Upper lobe of left lung (tissue), 6 donors: ENCODE measurements at regions not wholly inside any gene's neighbourhood (a gene's known extent, or its start where the extent isn't known, plus 50 kb on each side); places are given as distances from the start of the nearest gene placed in this dataset.
"Not testable (repeated sequence)": the region's sequence is repeated elsewhere in the genome, so short reads cannot be mapped to it uniquely, and the experiment has no call there.

ENCODE experiments used
- ATAC-seq, 2 donors: fragments of 200-7000 bp; cut with Tn5 transposase; one replicate each; pipeline ENCODE4 v1.9.1; 2022; ENCODE audit warnings: mild to moderate bottlenecking in 2 of 2, moderate library complexity in 2 of 2; ENCODE audit not compliant: low FRiP score in 2 of 2
- DNase-seq, 2 donors: peaks; one replicate each; pipeline ENCODE4 v3.0.0-alpha.2; 2019 to 2020
- H3K27ac ChIP-seq, 4 donors: fragments of 200-600 bp; sonication (generic); one replicate each; pipeline ENCODE4 v1.5.1; 2016 to 2019
- H3K27me3 ChIP-seq, 4 donors: fragments of 200-600 bp; sonication (generic); one replicate each; pipeline ENCODE4 v1.5.1; 2017 to 2019
- H3K36me3 ChIP-seq, 4 donors: fragments of 200-600 bp; sonication (generic); one replicate each; pipeline ENCODE4 v1.5.1; 2016 to 2019
- H3K4me1 ChIP-seq, 4 donors: fragments of 200-600 bp; sonication (generic); one replicate each; pipeline ENCODE4 v1.5.1; 2018 to 2019
- H3K4me3 ChIP-seq, 4 donors: fragments of 200-600 bp; sonication (generic); one replicate each; pipeline ENCODE4 v1.5.1; 2017 to 2019; ENCODE audit warnings: mild to moderate bottlenecking in 2 of 4, moderate library complexity in 1 of 4
- H3K9me3 ChIP-seq, 4 donors: fragments of 200-600 bp; sonication (generic); one replicate each; pipeline ENCODE4 v1.5.1; 2018 to 2019
- EP300 ChIP-seq, 4 donors: sonication (generic); formaldehyde crosslinking; IDR thresholded peaks; one replicate each; pipeline ENCODE4 v1.5.1; 2017; ENCODE audit warnings: antibody characterized with exemption in 4 of 4, control low read depth in 2 of 4
- POLR2A ChIP-seq, 4 donors: fragments of 450-650 bp; IDR thresholded peaks; one replicate each; pipeline ENCODE4 v1.5.1; 2016 to 2017; ENCODE audit warnings: antibody characterized with exemption in 4 of 4, mild to moderate bottlenecking in 2 of 4
- POLR2AphosphoS5 ChIP-seq, 2 donors: sonication (generic); formaldehyde crosslinking; IDR thresholded peaks; one replicate each; pipeline ENCODE4 v1.5.1; 2017; ENCODE audit warnings: antibody characterized with exemption in 2 of 2
- WGBS, 2 donors: methylation state at CpG; one replicate each; pipeline ENCODE4 v1.1.5; 2017 to 2018; 5-methylcytosine and 5-hydroxymethylcytosine counted together
- TF ChIP-seq, protein P1 (sequence below), 6 experiments: fragments of 450-650 bp in 4 of 6; fragments of 200-600 bp in 2 of 6; sonication (generic) in 2 of 6; IDR thresholded peaks; one replicate each; pipeline ENCODE4 v1.5.1; 2016 to 2019; ENCODE audit warnings: antibody characterized with exemption in 6 of 6
- donor health status: DM: no; HTN: no; CAD: no; lungs with moderate emphysema.
- donor health status: DM: no; HTN: yes; CAD: no; lungs with severe emphysema.

- TF ChIP-seq, protein P1, sequence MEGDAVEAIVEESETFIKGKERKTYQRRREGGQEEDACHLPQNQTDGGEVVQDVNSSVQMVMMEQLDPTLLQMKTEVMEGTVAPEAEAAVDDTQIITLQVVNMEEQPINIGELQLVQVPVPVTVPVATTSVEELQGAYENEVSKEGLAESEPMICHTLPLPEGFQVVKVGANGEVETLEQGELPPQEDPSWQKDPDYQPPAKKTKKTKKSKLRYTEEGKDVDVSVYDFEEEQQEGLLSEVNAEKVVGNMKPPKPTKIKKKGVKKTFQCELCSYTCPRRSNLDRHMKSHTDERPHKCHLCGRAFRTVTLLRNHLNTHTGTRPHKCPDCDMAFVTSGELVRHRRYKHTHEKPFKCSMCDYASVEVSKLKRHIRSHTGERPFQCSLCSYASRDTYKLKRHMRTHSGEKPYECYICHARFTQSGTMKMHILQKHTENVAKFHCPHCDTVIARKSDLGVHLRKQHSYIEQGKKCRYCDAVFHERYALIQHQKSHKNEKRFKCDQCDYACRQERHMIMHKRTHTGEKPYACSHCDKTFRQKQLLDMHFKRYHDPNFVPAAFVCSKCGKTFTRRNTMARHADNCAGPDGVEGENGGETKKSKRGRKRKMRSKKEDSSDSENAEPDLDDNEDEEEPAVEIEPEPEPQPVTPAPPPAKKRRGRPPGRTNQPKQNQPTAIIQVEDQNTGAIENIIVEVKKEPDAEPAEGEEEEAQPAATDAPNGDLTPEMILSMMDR (IDR thresholded peaks at IDR 0.05), result no peak
- no peak for TF ChIP-seq POLR2A (IDR thresholded peaks at IDR 0.05)
- no peak for TF ChIP-seq EP300 (IDR thresholded peaks at IDR 0.05)
- no peak for TF ChIP-seq POLR2AphosphoS5 (IDR thresholded peaks at IDR 0.05)
- ATAC-seq, result no peak
- no peak overlapping the region for H3K27ac ChIP-seq
- H3K4me1 ChIP-seq, result no peaks in the 10 kb centered on the region
- no peaks in the 10 kb centered on the region for H3K9me3 ChIP-seq
- 40 to 49% methylated on average over 6 of the region's 6 CpGs for WGBS, 2 donors
- no peak for DNase-seq
- H3K27me3 ChIP-seq, result no peaks in the 10 kb centered on the region
- H3K4me3 ChIP-seq, result no peak overlapping the region
- H3K36me3 ChIP-seq, result no peaks in the 10 kb centered on the region
These were observed 651.1 kb downstream of the TDRD15 start for GRCh38 chr2:21774691-21775368.

DNA sequence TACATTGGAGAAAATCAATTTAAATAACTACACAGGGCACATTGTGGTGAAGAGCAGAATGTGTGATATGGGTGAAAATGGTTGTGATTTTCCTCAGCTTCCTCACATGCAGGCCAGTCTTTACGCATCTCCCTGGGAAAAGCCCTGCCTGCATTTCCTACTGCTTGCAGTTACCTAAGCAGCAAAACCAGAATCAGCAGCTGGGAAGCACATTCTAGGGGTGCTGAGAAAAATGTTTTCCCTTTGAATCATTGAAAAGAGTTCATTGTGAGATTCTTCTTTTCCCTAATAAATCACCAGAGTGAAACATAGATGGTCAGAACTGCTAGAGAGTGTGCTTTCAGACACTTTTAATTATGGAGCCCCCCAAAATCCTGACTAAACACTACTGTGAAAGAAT lies 656.0 kb downstream of the TDRD15 start:
- Histone ChIP-seq H3K27ac (no peak overlapping the region), H3K4me3 (no peak overlapping the region), H3K9me3 (no peaks in the 10 kb centered on the region), H3K36me3 (no peaks in the 10 kb centered on the region), H3K27me3 (no peaks in the 10 kb centered on the region), H3K4me1 (no peaks in the 10 kb centered on the region)
- ATAC-seq (no peak), DNase-seq (no peak)
- TF ChIP-seq, protein P1 (IDR thresholded peaks at IDR 0.05), result no peak
- TF ChIP-seq POLR2A (IDR thresholded peaks at IDR 0.05), result no peak
- no peak for TF ChIP-seq EP300 (IDR thresholded peaks at IDR 0.05)
- TF ChIP-seq POLR2AphosphoS5 (IDR thresholded peaks at IDR 0.05), result no peak
- WGBS, 2 donors, result 100% methylated on average over 1 of the region's 1 CpG

DNA sequence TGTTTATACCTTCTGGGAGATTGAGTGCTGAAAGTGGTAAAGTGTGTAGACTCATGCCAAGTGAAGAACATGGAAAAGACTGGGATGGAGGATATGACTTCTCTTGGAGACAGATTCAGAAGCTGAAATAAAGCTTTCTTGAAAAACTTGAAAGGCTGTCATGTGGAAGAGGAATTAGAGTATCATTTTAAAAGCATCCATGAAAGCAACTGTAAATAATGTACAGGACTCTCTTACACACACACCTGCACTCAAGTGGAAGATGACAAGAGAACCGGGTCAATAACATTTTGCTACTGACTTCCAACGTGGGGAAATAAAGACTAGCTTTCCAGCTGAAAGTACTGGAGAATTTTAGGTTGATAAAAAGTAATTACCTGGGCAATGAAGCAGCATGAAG lies 658.2 kb downstream of the TDRD15 start:
- no peak for ATAC-seq
- Histone ChIP-seq H3K4me1 (no peaks in the 10 kb centered on the region), H3K9me3 (no peaks in the 10 kb centered on the region), H3K4me3 (no peak overlapping the region), H3K27ac (no peak overlapping the region), H3K27me3 (no peaks in the 10 kb centered on the region), H3K36me3 (no peaks in the 10 kb centered on the region)
- no peak for TF ChIP-seq POLR2A (IDR thresholded peaks at IDR 0.05)
- TF ChIP-seq, protein P1 (IDR thresholded peaks at IDR 0.05), result no peak
- TF ChIP-seq POLR2AphosphoS5 (IDR thresholded peaks at IDR 0.05), result no peak
- no peak for TF ChIP-seq EP300 (IDR thresholded peaks at IDR 0.05)
- no peak for DNase-seq
- 53 to 65% methylated on average over 2 of the region's 2 CpGs for WGBS, 2 donors

- Histone ChIP-seq H3K36me3 (no peaks in the 10 kb centered on the region), H3K27ac (no peak overlapping the region), H3K4me3 (no peak overlapping the region), H3K4me1 (no peaks in the 10 kb centered on the region), H3K9me3 (no peaks in the 10 kb centered on the region), H3K27me3 (no peaks in the 10 kb centered on the region)
- DNase-seq, result no peak
- 68 to 69% methylated on average over 6 of the region's 6 CpGs for WGBS, 2 donors
- ATAC-seq, result no peak
- TF ChIP-seq POLR2A (IDR thresholded peaks at IDR 0.05) (no peak), EP300 (IDR thresholded peaks at IDR 0.05) (no peak), POLR2AphosphoS5 (IDR thresholded peaks at IDR 0.05) (no peak)
These were observed 659.1 kb downstream of the TDRD15 start for GRCh38 chr2:21782866-21783265.

- Histone ChIP-seq H3K4me1 (no peaks in the 10 kb centered on the region), H3K27ac (no peak overlapping the region), H3K27me3 (no peaks in the 10 kb centered on the region), H3K4me3 (no peak overlapping the region), H3K9me3 (no peaks in the 10 kb centered on the region), H3K36me3 (no peaks in the 10 kb centered on the region)
- WGBS, 2 donors, result 85 to 100% methylated on average over 1 of the region's 1 CpG
- ATAC-seq (no peak), DNase-seq (no peak)
- TF ChIP-seq POLR2A (IDR thresholded peaks at IDR 0.05) (no peak), POLR2AphosphoS5 (IDR thresholded peaks at IDR 0.05) (no peak), EP300 (IDR thresholded peaks at IDR 0.05) (no peak)
These were observed 664.2 kb downstream of the TDRD15 start for GRCh38 chr2:21787941-21788340.

- WGBS, 2 donors, result 51 to 60% methylated on average over 6 of the region's 6 CpGs
These were observed 666.5 kb downstream of the TDRD15 start for GRCh38 chr2:21790311-21790710.

More at GRCh38 chr2:21790311-21790710, 666.5 kb downstream of the TDRD15 start:
- DNase-seq, H3K9me3 ChIP-seq, H3K27ac ChIP-seq, H3K27me3 ChIP-seq, ATAC-seq, H3K4me1 ChIP-seq, H3K36me3 ChIP-seq, H3K4me3 ChIP-seq: not testable (repeated sequence)
